HCT116 (cell line): ENCODE measurements at regions not wholly inside any gene's neighbourhood (a gene's known extent, or its start where the extent isn't known, plus 50 kb on each side); places are given as distances from the start of the nearest gene placed in this dataset.

Experiments used
- ATAC-seq: fragments of 200-7000 bp; cut with Tn5 transposase; 2 replicates; pipeline ENCODE4 v1.9.1; 2020; ENCODE audit warnings: mild to moderate bottlenecking, moderate library complexity
- BruUV-seq: library from RNA; stranded (reverse); fragments of 400-500 nt; replicated peaks from 2 replicates; lab custom pipeline; 2021; lab: Mats Ljungman, UMichigan
- CTCF ChIA-PET: fragments of 300-600 bp; sonication (Branson Sonifier 250); formaldehyde crosslinking; loops from one replicate; lab custom pipeline; 2021; ENCODE audit warnings: antibody characterized with exemption; lab: Charles Lee
- POLR2A ChIA-PET: fragments of 300-600, 350-600 bp; sonication (Branson Sonifier 250); formaldehyde crosslinking; loops from one replicate; lab custom pipeline; 2021; ENCODE audit warnings: antibody characterized with exemption; lab: Charles Lee
- RAD21 ChIA-PET, 2 experiments: fragments of 300-600 bp; sonication (Branson Sonifier 250); formaldehyde crosslinking; loops; one replicate each; lab custom pipeline; 2023; ENCODE audit warnings: low total read pairs in 2 of 2; ENCODE audit not compliant: uncharacterized antibody in 2 of 2, unreplicated experiment in 2 of 2, low non-redundant PET in 1 of 2; lab: Charles Lee
- DNase-seq: peaks from one replicate; pipeline ENCODE4 v3.0.0-alpha.2; 2010; ENCODE audit warnings: low read depth, low spot score
- H2AFZ ChIP-seq: fragments of 200-600 bp; shearing (Covaris generic), sonication (generic); 2 replicates; pipeline ENCODE4 v1.6.1; 2017; ENCODE audit warnings: low read depth, mixed run types, mixed read lengths, antibody characterized with exemption, low read length; ENCODE audit not compliant: poor library complexity, severe bottlenecking
- H3K27ac ChIP-seq: 2 replicates; pipeline ENCODE4 v1.5.1; 2012; ENCODE audit warnings: low read depth, low read length
- H3K27me3 ChIP-seq: fragments of 200-600 bp; sonication (generic); 2 replicates; pipeline ENCODE4 v1.6.1; 2016; ENCODE audit warnings: mixed run types, low read length, mixed read lengths; ENCODE audit not compliant: insufficient read depth
- H3K36me3 ChIP-seq, 2 experiments: fragments of 200-500 bp in 1 of 2; fragments of 200-600 bp in 1 of 2; sonication (Bioruptor generic) in 1 of 2; sonication (generic) in 1 of 2; 2 replicates each; pipeline versions ENCODE4 v1.5.1 to v1.6.1; 2014 to 2016; ENCODE audit warnings: low read length in 2 of 2, inconsistent platforms in 1 of 2, mixed read lengths in 1 of 2, mixed run types in 1 of 2; ENCODE audit not compliant: insufficient read depth in 2 of 2, control insufficient read depth in 1 of 2
- H3K4me1 ChIP-seq, 2 experiments: fragments of 200-600 bp in 1 of 2; sonication (generic) in 1 of 2; 2 replicates each; pipeline versions ENCODE4 v1.5.1 to v1.6.1; 2012 to 2017; ENCODE audit warnings: low read length in 2 of 2, inconsistent platforms in 1 of 2, mild to moderate bottlenecking in 1 of 2, mixed read lengths in 1 of 2, mixed run types in 1 of 2, moderate library complexity in 1 of 2; ENCODE audit not compliant: insufficient read depth in 2 of 2, control insufficient read depth in 1 of 2
- H3K4me2 ChIP-seq: fragments of 200-600 bp; sonication (generic); 2 replicates; pipeline ENCODE4 v1.6.1; 2017; ENCODE audit warnings: mixed run types, low read length, mixed read lengths
- H3K4me3 ChIP-seq, 2 experiments: fragments of 200-600 bp in 1 of 2; sonication (generic) in 1 of 2; replicated peaks in 1 of 2; 2 replicates each; pipeline ENCODE4 v1.5.1; 2011 to 2016; ENCODE audit warnings: low read length in 2 of 2, control low read depth in 1 of 2, low read depth in 1 of 2, mild to moderate bottlenecking in 1 of 2, mixed read lengths in 1 of 2, mixed run types in 1 of 2
- H3K79me2 ChIP-seq: fragments of 200-600 bp; sonication (generic); 2 replicates; pipeline ENCODE4 v1.6.1; 2017; ENCODE audit warnings: mild to moderate bottlenecking, mixed run types, low read length, moderate library complexity, mixed read lengths; ENCODE audit not compliant: insufficient read depth
- H3K9ac ChIP-seq: fragments of 200-600 bp; sonication (generic); 2 replicates; pipeline ENCODE4 v1.6.1; 2016; ENCODE audit warnings: low read length, mixed read lengths
- H3K9me2 ChIP-seq: fragments of 200-600 bp; sonication (generic), shearing (Covaris generic); 2 replicates; pipeline ENCODE4 v1.6.1; 2017; ENCODE audit warnings: mixed run types, mild to moderate bottlenecking, moderate library complexity; ENCODE audit not compliant: insufficient read depth
- H3K9me3 ChIP-seq, 2 experiments: fragments of 200-500 bp in 1 of 2; fragments of 200-600 bp in 1 of 2; sonication (Bioruptor generic) in 1 of 2; sonication (generic) in 1 of 2; 2 replicates each; pipeline ENCODE4 v1.6.1; 2014 to 2017; ENCODE audit warnings: low read length in 2 of 2, mixed read lengths in 2 of 2, inconsistent platforms in 1 of 2, low read depth in 1 of 2, mild to moderate bottlenecking in 1 of 2, mixed run types in 1 of 2, moderate library complexity in 1 of 2; ENCODE audit not compliant: control insufficient read depth in 1 of 2, insufficient read depth in 1 of 2
- H4K20me1 ChIP-seq: fragments of 200-600 bp; sonication (generic), shearing (Covaris generic); 2 replicates; pipeline ENCODE4 v1.6.1; 2017; ENCODE audit warnings: mixed run types, mild to moderate bottlenecking, moderate library complexity; ENCODE audit not compliant: insufficient read depth
- CBX3 ChIP-seq: IDR thresholded peaks from 2 replicates; pipeline ENCODE4 v1.6.1; 2012; ENCODE audit warnings: low read depth
- EGR1 ChIP-seq: IDR thresholded peaks from 2 replicates; pipeline ENCODE4 v1.6.1; 2012; ENCODE audit warnings: low read depth
- ELF1 ChIP-seq: IDR thresholded peaks from 2 replicates; pipeline ENCODE4 v1.6.1; 2012; ENCODE audit warnings: low read depth, borderline replicate concordance
- EZH2 ChIP-seq: fragments of 200-600 bp; sonication (generic); IDR thresholded peaks from 2 replicates; pipeline ENCODE4 v1.6.1; 2017; ENCODE audit warnings: antibody characterized with exemption, mixed run types
- EZH2phosphoT487 ChIP-seq: fragments of 200-600 bp; IDR thresholded peaks from 2 replicates; pipeline ENCODE4 v1.6.1; 2018; ENCODE audit warnings: antibody characterized with exemption, borderline replicate concordance
- FOSL1 ChIP-seq: IDR thresholded peaks from 2 replicates; pipeline ENCODE4 v1.6.1; 2012; ENCODE audit warnings: low read depth
- JUND ChIP-seq: IDR thresholded peaks from 2 replicates; pipeline ENCODE4 v1.6.1; 2012
- SIN3A ChIP-seq: IDR thresholded peaks from 2 replicates; pipeline ENCODE4 v1.6.1; 2012; ENCODE audit warnings: low read depth
- TCF7L2 ChIP-seq: IDR thresholded peaks from 2 replicates; pipeline ENCODE4 v1.7.0; 2011; ENCODE audit warnings: borderline replicate concordance, inconsistent platforms; ENCODE audit not compliant: insufficient read depth, insufficient read length; ENCODE audit errors: extremely low read depth
- intact Hi-C: fragments of 100-400 bp; cut with micrococcal nuclease; formaldehyde crosslinking; loops from 2 replicates; pipeline ENCODE4 v1.10.0; 2022
- TF ChIP-seq, protein P1 (sequence below), 3 experiments: fragments of 200-600 bp in 1 of 3; sonication (generic) in 1 of 3; IDR thresholded peaks in 2 of 3; conservative IDR thresholded peaks in 1 of 3; 2 replicates each; pipeline ENCODE4 v1.5.1; 2012 to 2017; ENCODE audit warnings: low read depth in 2 of 3, low read length in 2 of 3, antibody characterized with exemption in 1 of 3, borderline replicate concordance in 1 of 3, control low read depth in 1 of 3, mild to moderate bottlenecking in 1 of 3, mixed read lengths in 1 of 3, mixed run types in 1 of 3, moderate library complexity in 1 of 3; ENCODE audit not compliant: insufficient read depth in 1 of 3

DNA sequence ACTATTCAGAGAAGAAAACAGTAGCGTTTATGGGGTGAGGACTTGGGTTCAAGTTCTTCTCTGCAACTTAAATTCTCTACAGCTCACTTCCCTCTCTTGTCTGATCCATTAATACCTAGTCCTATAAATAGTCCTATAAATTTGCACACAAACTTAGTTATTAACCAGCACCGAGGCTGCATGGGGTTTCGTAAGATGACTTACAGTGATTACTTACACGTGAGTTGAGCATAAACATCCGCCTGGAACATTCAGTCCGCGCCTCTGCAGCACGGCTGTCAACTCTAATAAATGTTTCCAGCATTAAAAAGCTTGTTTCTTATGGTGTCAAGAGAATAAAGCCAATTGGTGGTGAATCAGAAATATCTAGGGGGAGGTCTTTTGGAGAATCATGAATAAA, 103.0 kb upstream of the ENPP6 start:
- Histone ChIP-seq H4K20me1 (no peaks in the 10 kb centered on the region), H3K79me2 (no peaks in the 10 kb centered on the region), H3K4me1 (no peaks in the 10 kb centered on the region; a peak in 1 of 4 replicates), H2AFZ (no peak overlapping the region), H3K4me2 (no peak overlapping the region), H3K9me2 (no peaks in the 10 kb centered on the region), H3K36me3 (no peaks in the 10 kb centered on the region), H3K4me3 (no peak overlapping the region), H3K27ac (no peak overlapping the region), H3K9ac (no peak overlapping the region), H3K27me3 (no peaks in the 10 kb centered on the region), H3K9me3 (no peaks in the 10 kb centered on the region)
- POLR2A ChIA-PET: no interaction called here
- no TSS peak for BruUV-seq
- RAD21 ChIA-PET: no interaction called here
- no peak for ATAC-seq
- intact Hi-C loops: no loop called here
- DNase-seq: no peak
- CTCF ChIA-PET: no interaction called here
- TF ChIP-seq SIN3A (no peak), TCF7L2 (no peak), CBX3 (no peak), EGR1 (no peak), EZH2phosphoT487 (no peak), EZH2 (no peak)
- TF ChIP-seq, protein P1, sequence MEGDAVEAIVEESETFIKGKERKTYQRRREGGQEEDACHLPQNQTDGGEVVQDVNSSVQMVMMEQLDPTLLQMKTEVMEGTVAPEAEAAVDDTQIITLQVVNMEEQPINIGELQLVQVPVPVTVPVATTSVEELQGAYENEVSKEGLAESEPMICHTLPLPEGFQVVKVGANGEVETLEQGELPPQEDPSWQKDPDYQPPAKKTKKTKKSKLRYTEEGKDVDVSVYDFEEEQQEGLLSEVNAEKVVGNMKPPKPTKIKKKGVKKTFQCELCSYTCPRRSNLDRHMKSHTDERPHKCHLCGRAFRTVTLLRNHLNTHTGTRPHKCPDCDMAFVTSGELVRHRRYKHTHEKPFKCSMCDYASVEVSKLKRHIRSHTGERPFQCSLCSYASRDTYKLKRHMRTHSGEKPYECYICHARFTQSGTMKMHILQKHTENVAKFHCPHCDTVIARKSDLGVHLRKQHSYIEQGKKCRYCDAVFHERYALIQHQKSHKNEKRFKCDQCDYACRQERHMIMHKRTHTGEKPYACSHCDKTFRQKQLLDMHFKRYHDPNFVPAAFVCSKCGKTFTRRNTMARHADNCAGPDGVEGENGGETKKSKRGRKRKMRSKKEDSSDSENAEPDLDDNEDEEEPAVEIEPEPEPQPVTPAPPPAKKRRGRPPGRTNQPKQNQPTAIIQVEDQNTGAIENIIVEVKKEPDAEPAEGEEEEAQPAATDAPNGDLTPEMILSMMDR (IDR thresholded peaks at IDR 0.05 in 2 of 3, conservative IDR thresholded peaks at IDR 0.05 in 1 of 3; ENCODE audit: borderline replicate concordance in 1 of 3, insufficient read depth in 1 of 3, low read depth in 2 of 3, low read length in 2 of 3): no peak
- TF ChIP-seq, all 23 proteins: peak for 0

DNA sequence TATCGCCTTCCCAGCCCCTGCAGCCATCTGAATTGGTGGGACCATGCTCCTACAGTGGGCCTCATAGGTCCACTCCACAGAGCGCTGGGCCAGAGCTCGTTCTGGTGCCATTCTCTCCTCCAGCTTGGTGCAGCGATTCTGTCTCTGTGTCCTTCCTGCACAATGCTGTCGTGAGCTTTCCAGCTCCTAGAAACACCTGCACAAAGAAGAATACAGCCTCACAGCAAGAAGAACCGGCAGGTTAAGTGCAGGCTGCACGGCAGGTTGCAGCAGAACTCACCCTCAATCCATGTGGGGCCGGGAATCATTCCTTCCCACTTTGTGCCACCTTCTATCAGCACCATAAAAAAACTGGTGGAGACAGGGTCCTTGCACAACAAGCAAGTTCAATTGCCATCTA, 101.2 kb upstream of the ENPP6 start:
- Histone ChIP-seq H3K79me2 (no peaks in the 10 kb centered on the region), H3K9me2 (no peaks in the 10 kb centered on the region), H3K27ac (no peak overlapping the region), H3K4me2 (no peak overlapping the region), H3K36me3 (no peaks in the 10 kb centered on the region), H4K20me1 (no peaks in the 10 kb centered on the region), H2AFZ (no peak overlapping the region), H3K4me3 (no peak overlapping the region), H3K27me3 (no peaks in the 10 kb centered on the region), H3K4me1 (no peaks in the 10 kb centered on the region; a peak in 1 of 4 replicates), H3K9ac (no peak overlapping the region), H3K9me3 (no peaks in the 10 kb centered on the region)
- RAD21 ChIA-PET: no interaction called here
- POLR2A ChIA-PET: no interaction called here
- CTCF ChIA-PET: no interaction called here
- DNase-seq: no peak
- no peak for TF ChIP-seq ELF1
- TF ChIP-seq, protein P1 (IDR thresholded peaks at IDR 0.05 in 2 of 3, conservative IDR thresholded peaks at IDR 0.05 in 1 of 3; ENCODE audit: borderline replicate concordance in 1 of 3, insufficient read depth in 1 of 3, low read depth in 2 of 3, low read length in 2 of 3): no peak
- TF ChIP-seq JUND: no peak
- TF ChIP-seq FOSL1: no peak
- BruUV-seq: no TSS peak
- no peak for ATAC-seq
- intact Hi-C loops: no loop called here
